AG10803 (cell line): ENCODE measurements at regions not wholly inside any gene's neighbourhood (a gene's known extent, or its start where the extent isn't known, plus 50 kb on each side); places are given as distances from the start of the nearest gene placed in this dataset.

Experiments used
- DNase-seq: peaks from one replicate; pipeline ENCODE4 v3.0.0; 2010; ENCODE audit warnings: low read depth
- H3K4me3 ChIP-seq: 2 replicates; pipeline ENCODE4 v1.5.1; 2011; ENCODE audit warnings: mild to moderate bottlenecking, low read length, control low read depth
- TF ChIP-seq, protein P1 (sequence below): conservative IDR thresholded peaks from 2 replicates; pipeline ENCODE4 v1.5.1; 2011; ENCODE audit warnings: mild to moderate bottlenecking, low read length, control low read depth, inconsistent platforms

DNA sequence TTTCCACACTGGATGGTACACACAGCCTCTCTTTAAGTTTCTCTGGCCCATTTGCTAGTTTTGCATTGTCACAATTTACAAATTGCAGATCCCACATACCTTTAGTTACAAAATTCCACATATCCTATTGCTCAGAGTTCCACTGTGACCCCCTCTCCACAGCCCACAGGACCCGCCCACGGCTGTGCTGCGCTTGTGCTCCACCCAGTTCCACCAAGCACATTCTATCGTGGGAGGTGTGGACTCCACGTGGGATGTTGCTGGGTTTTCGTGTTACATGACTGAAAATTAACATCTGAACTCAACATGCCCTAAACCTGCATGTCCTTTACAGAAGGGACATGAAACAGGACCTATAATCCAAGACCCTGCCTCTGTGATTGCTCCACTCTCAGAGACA is 423.0 kb downstream of the IRS2 start:
- TF ChIP-seq, protein P1, sequence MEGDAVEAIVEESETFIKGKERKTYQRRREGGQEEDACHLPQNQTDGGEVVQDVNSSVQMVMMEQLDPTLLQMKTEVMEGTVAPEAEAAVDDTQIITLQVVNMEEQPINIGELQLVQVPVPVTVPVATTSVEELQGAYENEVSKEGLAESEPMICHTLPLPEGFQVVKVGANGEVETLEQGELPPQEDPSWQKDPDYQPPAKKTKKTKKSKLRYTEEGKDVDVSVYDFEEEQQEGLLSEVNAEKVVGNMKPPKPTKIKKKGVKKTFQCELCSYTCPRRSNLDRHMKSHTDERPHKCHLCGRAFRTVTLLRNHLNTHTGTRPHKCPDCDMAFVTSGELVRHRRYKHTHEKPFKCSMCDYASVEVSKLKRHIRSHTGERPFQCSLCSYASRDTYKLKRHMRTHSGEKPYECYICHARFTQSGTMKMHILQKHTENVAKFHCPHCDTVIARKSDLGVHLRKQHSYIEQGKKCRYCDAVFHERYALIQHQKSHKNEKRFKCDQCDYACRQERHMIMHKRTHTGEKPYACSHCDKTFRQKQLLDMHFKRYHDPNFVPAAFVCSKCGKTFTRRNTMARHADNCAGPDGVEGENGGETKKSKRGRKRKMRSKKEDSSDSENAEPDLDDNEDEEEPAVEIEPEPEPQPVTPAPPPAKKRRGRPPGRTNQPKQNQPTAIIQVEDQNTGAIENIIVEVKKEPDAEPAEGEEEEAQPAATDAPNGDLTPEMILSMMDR: no peak
- H3K4me3 ChIP-seq: no peak overlapping the region
- DNase-seq: no peak

DNA sequence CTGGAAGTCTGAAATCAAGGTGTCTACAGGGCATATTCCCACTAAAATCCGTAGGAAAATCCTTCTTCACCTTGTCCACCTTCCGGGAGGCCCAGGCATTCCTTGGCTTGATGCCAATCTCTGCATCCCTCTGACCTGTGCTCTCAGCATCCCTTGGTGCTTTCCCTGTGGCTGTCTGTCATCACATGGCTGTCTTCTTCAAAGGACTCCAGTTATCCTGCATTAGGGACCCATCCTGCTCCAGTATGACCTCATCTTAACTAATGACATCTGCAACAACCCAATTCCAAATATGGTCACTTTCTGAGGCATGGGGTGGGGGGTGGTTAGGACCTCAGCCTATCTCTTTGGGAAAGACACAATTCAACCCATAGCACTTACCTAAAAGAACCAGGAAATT is 423.8 kb downstream of the IRS2 start:
- TF ChIP-seq, protein P1: no peak
- DNase-seq: no peak
- H3K4me3 ChIP-seq: no peak overlapping the region

DNA sequence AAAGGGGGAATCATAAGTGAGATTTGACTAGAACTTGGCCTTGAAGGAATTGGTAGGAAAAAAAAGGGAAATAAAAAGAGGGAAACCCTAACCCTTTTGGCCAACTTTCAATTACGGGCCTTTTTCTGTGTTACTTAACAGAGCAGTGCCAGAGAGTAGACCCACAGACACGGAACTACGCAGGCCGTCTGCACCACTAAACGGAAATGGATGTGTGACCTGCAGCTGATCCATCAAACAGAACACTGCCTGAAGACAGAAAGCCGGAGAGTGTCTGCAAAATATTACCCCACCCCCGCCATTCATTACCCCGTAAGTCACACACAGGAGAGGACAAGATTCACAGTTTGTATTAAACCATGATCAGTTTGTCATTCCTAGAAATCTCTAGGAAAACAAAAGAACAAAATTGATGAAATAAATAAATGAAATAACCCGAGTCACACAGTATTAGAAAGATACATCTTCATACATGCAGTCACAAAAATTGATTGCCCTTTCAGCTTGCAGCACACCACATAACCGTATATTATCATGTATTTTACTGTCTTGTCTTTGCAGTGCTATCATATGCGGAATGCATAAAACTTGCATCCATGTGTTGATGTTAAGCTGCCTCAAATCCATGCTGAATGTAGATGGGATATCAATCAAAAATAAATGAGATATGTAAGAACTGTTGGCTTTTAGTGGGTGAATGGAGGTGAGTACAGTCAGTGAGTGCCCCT is 424.7 kb downstream of the IRS2 start:
- no peak overlapping the region for H3K4me3 ChIP-seq
- DNase-seq: no peak
- TF ChIP-seq, protein P1: no peak

DNA sequence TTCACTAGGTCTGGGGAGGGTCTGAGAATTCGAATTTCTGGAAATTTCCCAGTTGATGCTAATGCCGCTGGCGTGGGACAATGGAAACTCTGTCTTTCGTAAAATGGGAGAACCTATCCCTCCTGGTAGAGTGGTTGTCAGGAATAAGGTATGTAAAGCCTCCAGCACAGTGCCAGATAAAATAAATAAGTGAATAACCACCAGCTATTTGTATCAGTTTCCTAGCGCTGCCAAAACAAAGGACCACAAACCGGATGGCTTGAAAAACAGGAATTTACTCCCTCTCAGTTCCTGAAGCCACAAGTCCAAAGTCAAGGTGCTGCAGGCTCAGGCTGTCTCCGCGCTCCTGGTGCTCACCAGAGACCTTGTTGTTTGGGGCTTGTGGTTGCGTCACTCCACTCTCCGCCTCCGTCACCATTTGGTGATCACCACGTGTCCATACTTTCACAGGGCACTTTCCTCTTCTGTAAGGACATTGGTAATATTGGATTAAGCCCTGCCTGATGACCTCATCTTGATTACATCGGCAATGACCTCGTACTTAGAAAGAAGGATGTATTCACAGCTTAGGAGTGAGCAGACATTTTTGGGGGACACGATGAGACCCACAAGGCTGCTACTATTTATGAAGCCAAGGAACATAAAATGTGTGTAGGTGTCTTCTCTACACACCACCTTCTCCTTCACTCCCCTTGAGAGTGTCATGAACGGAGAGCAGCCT is 428.5 kb downstream of the IRS2 start:
- H3K4me3 ChIP-seq: no peak overlapping the region
- TF ChIP-seq, protein P1: no peak
- DNase-seq: peak; percentile 13

DNA sequence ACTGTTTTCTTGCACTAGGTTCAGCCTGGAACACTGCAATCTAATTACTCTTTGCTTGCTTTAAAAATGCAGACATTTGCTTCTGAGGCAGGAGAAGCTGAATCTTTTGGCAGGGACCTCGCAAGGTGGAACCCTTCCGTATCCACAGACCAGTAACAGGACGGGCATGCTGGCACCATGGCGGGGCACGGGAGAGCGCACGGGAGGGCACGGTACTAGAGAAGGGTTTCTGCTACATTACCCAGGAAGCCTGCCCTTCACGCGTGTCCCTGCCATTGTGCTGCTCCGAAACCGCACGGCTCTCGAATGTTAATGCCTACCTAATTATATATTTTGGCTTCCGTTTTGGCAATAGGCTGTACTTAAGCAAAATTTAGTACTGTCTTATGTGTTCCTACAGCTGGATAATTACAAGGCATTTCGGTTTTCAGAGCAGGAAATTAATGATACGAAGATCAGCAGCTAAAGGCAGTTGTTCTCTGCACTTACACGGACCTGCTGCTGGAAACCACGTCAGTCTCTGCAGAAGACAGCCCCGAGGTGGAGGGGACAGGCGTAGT is 430.4 kb downstream of the IRS2 start:
- DNase-seq: no peak
- TF ChIP-seq, protein P1: no peak
- H3K4me3 ChIP-seq: no peak overlapping the region

DNA sequence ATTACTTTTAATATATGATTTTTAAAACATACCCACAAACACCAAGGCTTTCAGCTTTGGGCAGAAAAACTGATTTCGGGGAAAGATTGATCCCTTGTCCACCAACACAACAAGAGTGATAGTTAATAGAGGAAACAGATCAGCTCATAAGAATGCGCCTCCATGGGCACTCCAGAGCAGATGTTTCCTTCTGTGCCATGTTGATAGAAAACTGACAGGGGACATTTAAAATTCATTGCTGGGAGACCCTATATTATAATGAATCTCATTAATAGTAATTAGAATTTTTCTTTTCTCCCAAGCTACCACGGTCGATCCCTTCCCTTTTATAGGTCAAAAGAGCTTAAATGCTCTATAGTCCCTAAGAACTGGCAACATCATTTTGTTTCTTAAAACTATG is 431.2 kb downstream of the IRS2 start:
- TF ChIP-seq, protein P1: no peak
- no peak for DNase-seq
- H3K4me3 ChIP-seq: no peak overlapping the region

DNA sequence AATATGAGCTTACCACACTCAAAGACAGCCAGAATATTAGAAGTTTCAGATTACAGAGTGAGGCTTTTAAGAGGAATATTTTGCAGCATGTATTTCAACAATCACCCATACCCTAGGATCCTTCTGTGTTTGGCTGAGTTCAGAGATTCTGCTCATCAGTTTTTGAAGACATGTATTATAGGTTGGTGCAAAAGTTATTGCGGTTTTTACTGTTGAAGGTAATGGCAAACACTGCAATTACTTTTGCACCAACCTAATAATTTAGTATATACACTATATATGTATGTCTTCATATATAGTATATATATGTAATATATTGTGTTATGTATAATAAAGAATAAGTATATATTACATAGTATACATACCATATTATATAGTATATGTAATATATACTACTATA is 435.1 kb downstream of the IRS2 start:
- TF ChIP-seq, protein P1: no peak
- DNase-seq: no peak
- H3K4me3 ChIP-seq: no peak overlapping the region
